ENCODE measurements at regions not wholly inside any gene's neighbourhood (a gene's known extent, or its start where the extent isn't known, plus 50 kb on each side); places are given as distances from the start of the nearest gene placed in this dataset.
"Not testable (repeated sequence)": the region's sequence is repeated elsewhere in the genome, so short reads cannot be mapped to it uniquely, and the experiment has no call there.

DNA sequence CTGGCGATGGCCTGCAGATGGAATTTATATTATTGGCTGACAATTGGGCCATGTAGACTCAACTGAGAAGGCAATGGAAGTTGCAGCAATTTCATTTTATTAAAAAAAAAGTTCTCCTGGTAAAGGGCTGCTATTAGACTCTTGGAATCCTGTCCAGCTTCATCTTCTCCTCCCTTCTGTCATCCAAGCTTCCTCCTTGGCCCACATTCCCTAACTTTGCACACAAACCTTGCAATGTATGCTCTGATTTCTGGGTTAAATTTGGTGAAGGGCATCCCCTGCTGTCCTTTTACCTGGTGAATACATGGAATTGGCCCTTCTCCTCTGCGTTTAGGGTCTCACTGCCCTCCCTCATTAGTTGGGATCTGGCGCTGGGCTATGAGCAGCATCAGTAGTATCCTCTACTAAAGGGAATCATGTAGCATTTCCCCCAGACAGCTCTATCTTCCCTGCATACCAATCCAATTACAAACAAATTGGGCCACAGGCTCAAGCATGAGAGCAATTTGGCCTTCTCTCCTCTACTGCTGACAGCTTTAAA is 336.9 kb downstream of the BMP4 start:
- no peaks in the 10 kb centered on the region for H3K9me3 Mint-ChIP-seq
- TF ChIP-seq, protein P1, sequence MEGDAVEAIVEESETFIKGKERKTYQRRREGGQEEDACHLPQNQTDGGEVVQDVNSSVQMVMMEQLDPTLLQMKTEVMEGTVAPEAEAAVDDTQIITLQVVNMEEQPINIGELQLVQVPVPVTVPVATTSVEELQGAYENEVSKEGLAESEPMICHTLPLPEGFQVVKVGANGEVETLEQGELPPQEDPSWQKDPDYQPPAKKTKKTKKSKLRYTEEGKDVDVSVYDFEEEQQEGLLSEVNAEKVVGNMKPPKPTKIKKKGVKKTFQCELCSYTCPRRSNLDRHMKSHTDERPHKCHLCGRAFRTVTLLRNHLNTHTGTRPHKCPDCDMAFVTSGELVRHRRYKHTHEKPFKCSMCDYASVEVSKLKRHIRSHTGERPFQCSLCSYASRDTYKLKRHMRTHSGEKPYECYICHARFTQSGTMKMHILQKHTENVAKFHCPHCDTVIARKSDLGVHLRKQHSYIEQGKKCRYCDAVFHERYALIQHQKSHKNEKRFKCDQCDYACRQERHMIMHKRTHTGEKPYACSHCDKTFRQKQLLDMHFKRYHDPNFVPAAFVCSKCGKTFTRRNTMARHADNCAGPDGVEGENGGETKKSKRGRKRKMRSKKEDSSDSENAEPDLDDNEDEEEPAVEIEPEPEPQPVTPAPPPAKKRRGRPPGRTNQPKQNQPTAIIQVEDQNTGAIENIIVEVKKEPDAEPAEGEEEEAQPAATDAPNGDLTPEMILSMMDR (conservative IDR thresholded peaks at IDR 0.05) = no peak
- WGBS, 2 experiments (ENCODE audit: insufficient coverage in 1 of 2, insufficient read length in 1 of 2) = 79 to 88% methylated on average over 2 to 3 of the region's 3 CpGs

DNA sequence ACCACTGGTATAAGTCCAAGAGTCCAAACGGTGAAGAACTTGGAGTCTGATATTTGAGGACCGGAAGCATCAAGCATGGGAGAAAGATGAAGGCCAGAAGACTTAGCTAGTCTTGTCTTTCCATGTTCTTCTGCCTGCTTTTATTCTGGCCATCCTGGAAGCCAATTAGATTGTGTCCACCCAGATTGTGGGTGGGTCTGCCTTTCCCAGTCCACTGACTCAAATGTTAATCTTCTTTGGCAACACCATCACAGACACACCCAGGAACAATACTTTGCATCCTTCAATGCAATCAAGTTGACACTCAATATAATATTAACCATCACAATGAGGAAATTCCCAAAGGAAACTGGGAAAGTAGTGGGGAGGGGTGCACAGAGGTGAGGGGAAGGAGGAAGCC is 340.1 kb downstream of the BMP4 start:
- not testable (repeated sequence) for H3K4me1 ChIP-seq (ENCODE audit: control insufficient read depth, insufficient read depth, low read length); H3K27me3 Mint-ChIP-seq (ENCODE audit: insufficient read depth); H3K27me3 ChIP-seq (ENCODE audit: control insufficient read depth, insufficient read depth, low read length, poor library complexity, severe bottlenecking); H3K36me3 ChIP-seq (ENCODE audit: control insufficient read depth, insufficient read depth, low read length); H3K4me3 Mint-ChIP-seq; H3K9me3 ChIP-seq (ENCODE audit: control insufficient read depth, low read length); H3K27ac Mint-ChIP-seq; H3K4me3 ChIP-seq (ENCODE audit: low read length); H3K36me3 Mint-ChIP-seq (ENCODE audit: low read depth); H3K9me3 Mint-ChIP-seq; DNase-seq; H3K27ac ChIP-seq (ENCODE audit: low read depth, low read length); H3K9ac ChIP-seq (ENCODE audit: extremely low read depth, low read length, poor library complexity, severe bottlenecking)
- peaks cover 19% of the 10 kb centered on the region for H3K4me1 Mint-ChIP-seq
- 92 to 96% methylated on average over 2 of the region's 2 CpGs for WGBS, 2 experiments (ENCODE audit: insufficient coverage in 1 of 2, insufficient read length in 1 of 2)

More for the DNA sequence above, 336.9 kb downstream of the BMP4 start:
- H3K27me3 ChIP-seq (ENCODE audit: control insufficient read depth, insufficient read depth, low read length, poor library complexity, severe bottlenecking) = no peaks in the 10 kb centered on the region
- H3K9ac ChIP-seq (ENCODE audit: extremely low read depth, low read length, poor library complexity, severe bottlenecking) = no peak overlapping the region
- H3K27ac ChIP-seq (ENCODE audit: low read depth, low read length) = no peak overlapping the region
- H3K9me3 ChIP-seq (ENCODE audit: control insufficient read depth, low read length) = no peaks in the 10 kb centered on the region
- H3K4me1 Mint-ChIP-seq = peaks cover 8% of the 10 kb centered on the region
- H3K36me3 Mint-ChIP-seq (ENCODE audit: low read depth) = no peaks in the 10 kb centered on the region
- H3K4me3 Mint-ChIP-seq = no peak overlapping the region
- no peak for DNase-seq
- no peak overlapping the region for H3K27ac Mint-ChIP-seq
- no peak overlapping the region for H3K4me3 ChIP-seq (ENCODE audit: low read length)
- H3K4me1 ChIP-seq (ENCODE audit: control insufficient read depth, insufficient read depth, low read length) = no peaks in the 10 kb centered on the region
- no peaks in the 10 kb centered on the region for H3K36me3 ChIP-seq (ENCODE audit: control insufficient read depth, insufficient read depth, low read length)
- no peaks in the 10 kb centered on the region for H3K27me3 Mint-ChIP-seq (ENCODE audit: insufficient read depth)

DNA sequence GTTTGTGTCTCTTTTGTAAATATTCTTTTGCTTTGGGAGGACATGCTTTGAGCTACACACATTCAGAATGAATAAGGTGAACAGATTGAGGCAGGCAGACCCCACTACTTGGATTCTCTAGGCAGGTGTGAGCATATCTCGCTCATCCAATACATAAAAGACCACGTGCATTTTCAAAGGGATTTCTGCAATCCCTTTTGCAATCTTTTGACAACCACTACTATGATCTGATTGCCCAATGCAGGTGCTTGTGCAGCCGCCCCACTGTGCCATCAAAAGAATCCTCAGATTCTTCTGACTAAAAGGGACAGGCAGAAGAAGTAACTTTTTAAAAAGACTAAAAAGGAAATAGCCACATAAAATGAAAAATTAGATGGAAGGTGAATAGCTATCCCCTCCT is 341.4 kb downstream of the BMP4 start:
- Mint-ChIP-seq H3K27me3 (ENCODE audit: insufficient read depth) (no peaks in the 10 kb centered on the region), H3K4me3 (no peak overlapping the region), H3K36me3 (ENCODE audit: low read depth) (no peaks in the 10 kb centered on the region)

More for the DNA sequence above, 341.4 kb downstream of the BMP4 start:
- H3K4me3 ChIP-seq (ENCODE audit: low read length) = no peak overlapping the region
- no peaks in the 10 kb centered on the region for H3K27me3 ChIP-seq (ENCODE audit: control insufficient read depth, insufficient read depth, low read length, poor library complexity, severe bottlenecking)
- Mint-ChIP-seq H3K4me1 (peaks cover 19% of the 10 kb centered on the region), H3K9me3 (peaks cover 7% of the 10 kb centered on the region), H3K27ac (no peak overlapping the region)
- no peak overlapping the region for H3K27ac ChIP-seq (ENCODE audit: low read depth, low read length)
- DNase-seq = no peak
- H3K9ac ChIP-seq (ENCODE audit: extremely low read depth, low read length, poor library complexity, severe bottlenecking) = no peak overlapping the region
- H3K36me3 ChIP-seq (ENCODE audit: control insufficient read depth, insufficient read depth, low read length) = no peaks in the 10 kb centered on the region
- H3K4me1 ChIP-seq (ENCODE audit: control insufficient read depth, insufficient read depth, low read length) = peaks cover 9% of the 10 kb centered on the region
- TF ChIP-seq, protein P1 (conservative IDR thresholded peaks at IDR 0.05) = no peak
- WGBS, 2 experiments (ENCODE audit: insufficient coverage in 1 of 2, insufficient read length in 1 of 2) = 89 to 90% methylated on average over 3 of the region's 3 CpGs
- H3K9me3 ChIP-seq (ENCODE audit: control insufficient read depth, low read length) = no peaks in the 10 kb centered on the region
